HG03439 (cell line): ENCODE measurements at regions not wholly inside any gene's neighbourhood (a gene's known extent, or its start where the extent isn't known, plus 50 kb on each side); places are given as distances from the start of the nearest gene placed in this dataset.

Experiments used
- ATAC-seq: cut with Tn5 transposase; IDR thresholded peaks from one replicate; pipeline ENCODE4 v1.9.1; 2021; ENCODE audit warnings: mild to moderate bottlenecking, moderate library complexity; ENCODE audit not compliant: unreplicated experiment

DNA sequence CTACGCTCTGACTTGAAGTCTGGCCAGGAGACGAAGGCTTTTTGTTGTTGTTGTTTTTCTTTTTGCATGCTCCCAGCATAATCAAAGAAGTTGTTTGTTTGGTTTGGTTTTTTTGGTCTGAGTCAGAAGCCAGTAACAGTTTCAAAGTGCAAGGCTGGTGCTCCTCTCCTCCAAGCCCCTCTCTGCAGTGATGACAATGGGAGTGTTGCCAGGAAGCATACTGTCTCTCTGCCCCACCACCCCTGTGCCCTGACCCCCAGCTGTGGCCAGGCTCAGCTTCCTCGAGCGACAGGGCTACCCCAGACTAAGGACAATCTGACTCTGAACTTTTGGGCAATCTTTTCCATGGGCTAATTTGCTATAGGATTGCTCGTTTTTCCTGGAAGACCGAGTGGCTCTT is 173.8 kb upstream of the PITX1 start:
- ATAC-seq = no peak

DNA sequence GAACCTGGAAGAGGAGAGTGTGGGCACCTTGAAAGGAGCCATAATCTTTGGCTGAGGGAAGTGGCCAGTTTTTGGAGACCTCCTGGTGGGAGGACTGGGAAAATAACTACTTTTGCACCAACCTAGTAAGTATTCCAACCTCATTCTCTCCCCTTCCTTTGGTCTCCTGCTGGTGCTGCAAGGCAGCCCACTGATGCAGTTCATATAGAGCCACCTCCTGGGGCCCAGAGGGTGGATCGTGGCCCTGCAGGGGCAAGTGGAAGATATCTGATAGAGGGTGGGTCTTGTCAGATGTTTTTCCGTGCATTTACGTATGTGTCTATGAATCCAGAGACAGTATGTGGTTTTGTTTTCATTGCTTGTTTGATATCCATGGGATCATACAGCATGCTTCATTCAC is 172.8 kb upstream of the PITX1 start:
- no peak for ATAC-seq

- ATAC-seq = no peak
These were observed 171.8 kb upstream of the PITX1 start for GRCh38 chr5:135205632-135206349.

GRCh38 chr5:135204151-135204600 is 170.1 kb upstream of the PITX1 start:
- ATAC-seq = no peak

GRCh38 chr5:135203593-135204036 is 169.6 kb upstream of the PITX1 start:
- ATAC-seq = no peak

DNA sequence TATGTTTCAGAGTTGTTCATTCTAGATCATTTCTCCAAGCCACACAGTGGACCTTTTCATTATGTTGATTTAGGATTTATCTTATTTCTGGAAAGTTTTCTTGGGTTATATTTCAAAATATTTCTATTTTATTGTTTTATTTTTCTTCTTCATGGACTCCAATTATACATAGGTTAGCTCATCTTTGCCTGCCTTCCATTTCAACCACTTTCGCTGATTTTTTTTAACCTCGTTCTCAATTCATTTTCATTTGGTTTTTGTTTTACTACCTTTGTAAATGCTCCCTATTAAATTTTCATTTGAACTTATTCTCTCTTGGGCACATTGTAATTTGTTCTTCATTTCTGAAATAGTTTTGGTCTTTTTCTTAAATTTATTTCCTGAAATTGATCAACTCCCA is 169.0 kb upstream of the PITX1 start:
- no peak for ATAC-seq

DNA sequence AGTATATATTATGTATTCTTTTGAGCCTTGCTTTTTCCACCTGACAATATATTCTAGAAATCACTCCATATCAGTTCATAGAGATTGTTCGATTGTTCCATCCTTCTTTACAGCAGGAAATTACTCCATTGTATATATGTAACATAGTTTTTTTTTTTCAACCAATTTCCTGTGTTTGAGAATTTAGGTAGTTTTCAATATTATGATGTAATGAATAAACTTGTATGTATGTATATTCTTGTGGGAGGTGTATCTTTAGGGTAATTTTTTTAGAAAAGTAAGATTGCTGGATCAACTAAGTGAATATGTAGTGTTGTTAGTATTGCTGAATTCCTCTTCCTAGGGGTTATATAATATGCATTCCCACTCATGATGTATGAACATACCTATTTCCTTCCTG is 165.9 kb upstream of the PITX1 start:
- ATAC-seq = no peak

DNA sequence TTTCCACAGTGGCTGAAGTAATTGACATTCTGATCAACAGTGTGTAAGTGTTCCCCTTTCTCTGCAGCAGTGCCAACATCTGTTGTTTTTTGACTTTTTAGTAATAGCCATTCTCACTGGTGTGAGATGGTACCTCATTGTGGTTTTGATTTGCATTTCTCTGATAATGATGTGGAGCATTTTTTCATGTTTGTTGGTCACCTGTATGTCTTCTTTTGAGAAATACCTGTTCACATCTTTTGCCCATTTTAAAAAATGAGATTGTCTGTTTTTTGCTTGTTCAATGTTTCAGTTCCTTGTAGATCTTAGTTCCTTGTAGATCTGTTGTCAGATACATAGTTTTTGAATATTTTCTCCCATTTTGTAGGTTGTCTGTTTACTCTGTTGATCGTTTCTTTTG is 162.5 kb upstream of the PITX1 start:
- ATAC-seq = no peak

DNA sequence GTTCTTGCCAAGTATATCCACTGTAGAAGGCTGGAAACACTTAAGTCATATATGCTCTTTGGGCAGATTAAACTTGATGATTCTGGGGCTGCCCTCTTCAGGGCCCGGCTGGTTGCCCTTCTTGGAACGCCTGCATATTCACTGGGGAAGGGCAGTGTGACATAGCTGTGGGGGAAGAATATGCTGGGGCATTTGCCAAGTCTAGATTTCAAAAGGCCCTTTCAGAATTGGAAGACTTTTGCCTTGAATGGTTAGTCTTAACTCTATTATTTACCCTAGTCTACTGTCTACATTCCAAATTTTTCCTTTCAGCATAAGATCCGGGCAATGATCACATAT is 161.2 kb upstream of the PITX1 start:
- no peak for ATAC-seq

GRCh38 chr5:135194573-135195269 is 160.7 kb upstream of the PITX1 start:
- no peak for ATAC-seq

DNA sequence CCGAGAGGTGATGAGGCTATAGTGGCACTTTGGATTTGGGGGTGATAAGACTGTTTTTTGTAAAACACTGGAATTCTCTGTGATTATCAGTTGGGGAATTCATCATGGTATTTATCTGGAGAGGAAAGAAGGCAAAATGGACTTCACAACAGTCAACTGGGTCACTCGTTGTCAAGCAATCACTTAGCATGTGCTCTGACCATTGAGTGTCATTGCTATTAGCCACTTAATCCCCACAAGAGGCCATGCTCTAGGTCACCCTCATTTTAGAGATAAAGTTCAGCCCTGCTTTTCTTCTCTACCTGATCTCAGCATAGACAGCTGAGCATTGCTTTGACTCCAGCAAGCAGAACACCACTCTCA is 160.1 kb upstream of the PITX1 start:
- no peak for ATAC-seq

DNA sequence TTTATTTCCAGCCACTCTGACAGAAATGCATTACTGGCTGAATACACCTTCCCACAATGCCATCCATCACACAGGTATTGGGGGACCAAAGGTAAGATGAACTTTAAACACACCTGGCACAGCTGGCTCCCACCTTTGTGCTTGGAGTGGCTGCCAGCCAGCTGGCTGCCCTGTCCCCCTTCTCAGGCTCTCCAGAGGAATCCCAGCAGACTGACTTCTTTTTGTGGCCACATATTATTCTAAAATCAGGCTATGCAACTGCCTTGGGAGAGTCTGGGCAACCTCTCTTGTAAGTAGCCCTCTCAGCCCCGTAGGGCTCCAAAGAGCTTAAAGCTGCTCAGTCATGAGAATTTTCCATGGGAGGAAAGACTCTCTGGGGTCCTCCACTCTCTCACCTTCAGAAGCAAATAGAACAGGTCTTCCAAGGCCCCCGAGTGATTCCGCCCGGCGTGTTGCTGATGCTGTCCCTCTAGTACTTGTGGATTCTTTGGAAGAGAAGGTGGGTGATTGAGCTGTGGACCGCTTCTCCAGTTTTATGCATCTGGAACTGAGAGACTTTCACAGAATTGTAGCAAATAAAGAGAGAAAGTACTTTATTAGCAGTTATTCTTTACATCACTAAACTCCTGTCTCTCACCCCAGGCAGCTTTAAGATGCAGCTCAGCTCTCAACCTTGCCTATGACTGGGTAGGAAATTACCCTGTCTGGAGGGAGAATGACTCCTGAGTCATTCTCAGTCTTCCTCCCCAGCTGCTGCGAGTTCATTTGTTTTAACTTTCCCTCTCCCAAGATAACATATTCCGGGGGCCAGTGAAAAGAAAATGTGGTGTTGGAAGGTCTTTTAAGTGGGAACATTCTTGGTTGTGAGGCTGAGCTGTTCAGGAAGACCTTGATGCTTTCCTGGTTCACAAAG is 159.4 kb upstream of the PITX1 start:
- ATAC-seq = no peak

DNA sequence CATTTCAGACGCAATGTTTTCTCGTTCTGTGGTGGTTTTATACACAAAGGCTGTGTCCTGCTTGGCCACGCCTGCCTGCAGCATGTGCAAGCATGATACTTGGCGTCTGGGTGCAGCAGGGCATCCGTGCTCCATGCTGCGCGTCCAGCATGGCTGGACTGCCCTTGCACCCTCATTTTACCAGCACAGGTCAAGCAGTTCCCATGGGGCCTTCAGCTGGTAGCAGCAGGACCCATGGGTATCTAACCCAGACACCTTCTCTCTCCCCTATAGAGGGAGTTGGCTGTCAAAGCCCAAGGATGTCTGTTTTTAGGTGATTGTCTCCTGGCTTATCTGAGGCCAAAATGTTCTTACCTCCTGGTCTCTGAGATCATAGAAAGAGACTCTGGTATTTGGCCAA is 158.3 kb upstream of the PITX1 start:
- ATAC-seq = no peak

- ATAC-seq = peak; percentile 93
These were observed 157.2 kb upstream of the PITX1 start for GRCh38 chr5:135191084-135191826.

DNA sequence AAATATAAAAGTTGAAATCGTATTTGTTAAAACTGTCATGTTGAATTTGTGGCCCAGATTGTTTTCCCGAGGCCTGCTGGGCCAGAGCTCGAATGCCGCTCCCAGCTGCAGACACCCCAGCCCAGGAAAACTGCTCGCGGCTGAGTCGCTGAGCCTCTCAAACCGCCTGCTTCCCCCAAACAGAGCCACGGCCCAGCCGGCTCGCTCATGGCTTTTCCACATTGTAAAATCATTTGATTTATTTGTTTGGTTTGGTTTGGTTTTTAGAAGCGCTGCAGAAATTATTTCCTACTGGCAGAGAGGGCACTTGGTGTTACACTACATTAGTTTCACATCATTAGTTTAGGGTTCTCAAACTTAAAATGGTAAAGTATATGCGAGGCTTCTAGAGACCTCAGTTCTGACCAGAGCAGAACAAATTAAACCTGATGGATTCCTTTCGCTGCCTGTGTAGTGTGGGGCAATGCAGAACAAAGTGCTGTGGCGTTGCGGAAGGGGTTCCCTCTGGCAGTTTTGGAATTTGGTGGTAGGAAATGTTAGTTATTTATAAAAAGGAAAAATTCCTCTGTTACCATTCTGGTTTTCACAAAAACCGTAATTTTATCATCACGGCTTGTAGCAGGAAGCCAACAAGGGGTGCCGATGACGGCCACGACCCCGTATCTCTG is 156.5 kb upstream of the PITX1 start:
- ATAC-seq = no peak

GRCh38 chr5:135189024-135189423 is 155.0 kb upstream of the PITX1 start:
- no peak for ATAC-seq

- no peak for ATAC-seq
These were observed 154.3 kb upstream of the PITX1 start for GRCh38 chr5:135188233-135188914.

DNA sequence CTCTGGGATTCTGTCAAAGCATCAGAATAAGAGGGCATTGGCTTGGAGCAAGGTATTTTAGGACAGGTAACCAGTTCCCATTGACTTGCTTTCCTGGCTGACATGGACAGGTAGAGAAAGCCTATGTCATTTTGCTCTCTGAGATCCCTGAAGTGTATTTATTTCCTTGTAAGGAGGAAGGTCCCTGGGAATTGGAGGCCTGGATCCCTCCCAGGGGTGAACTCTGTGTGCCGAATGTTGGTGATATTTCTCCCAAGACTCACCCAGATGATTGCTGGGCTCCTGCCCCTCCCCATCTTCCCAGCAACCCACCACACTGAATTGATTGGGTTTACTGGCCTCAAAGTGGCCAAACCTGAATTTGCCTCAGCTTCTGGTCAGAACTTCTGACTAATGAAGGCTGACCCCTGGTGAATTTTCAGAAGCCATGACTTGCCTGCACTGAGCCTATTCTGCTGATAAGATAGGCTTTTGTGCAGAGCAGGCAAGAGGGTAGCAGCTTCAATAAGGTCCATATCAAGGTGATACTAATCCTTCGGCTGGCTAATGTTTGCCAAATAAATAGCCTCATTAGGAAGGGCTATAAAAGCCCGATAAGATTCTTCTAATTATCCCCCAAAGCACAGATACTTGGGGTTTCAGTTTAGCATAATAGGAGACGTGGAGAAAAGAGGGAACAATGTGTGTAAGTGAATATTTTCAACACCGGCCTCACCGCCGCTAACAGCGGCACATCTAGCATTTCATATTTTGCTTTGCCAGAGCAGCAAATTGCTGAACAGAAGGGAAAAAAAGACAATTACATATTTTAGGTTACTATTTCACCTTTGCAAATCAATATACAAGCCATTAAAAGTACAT is 152.9 kb upstream of the PITX1 start:
- no peak for ATAC-seq

DNA sequence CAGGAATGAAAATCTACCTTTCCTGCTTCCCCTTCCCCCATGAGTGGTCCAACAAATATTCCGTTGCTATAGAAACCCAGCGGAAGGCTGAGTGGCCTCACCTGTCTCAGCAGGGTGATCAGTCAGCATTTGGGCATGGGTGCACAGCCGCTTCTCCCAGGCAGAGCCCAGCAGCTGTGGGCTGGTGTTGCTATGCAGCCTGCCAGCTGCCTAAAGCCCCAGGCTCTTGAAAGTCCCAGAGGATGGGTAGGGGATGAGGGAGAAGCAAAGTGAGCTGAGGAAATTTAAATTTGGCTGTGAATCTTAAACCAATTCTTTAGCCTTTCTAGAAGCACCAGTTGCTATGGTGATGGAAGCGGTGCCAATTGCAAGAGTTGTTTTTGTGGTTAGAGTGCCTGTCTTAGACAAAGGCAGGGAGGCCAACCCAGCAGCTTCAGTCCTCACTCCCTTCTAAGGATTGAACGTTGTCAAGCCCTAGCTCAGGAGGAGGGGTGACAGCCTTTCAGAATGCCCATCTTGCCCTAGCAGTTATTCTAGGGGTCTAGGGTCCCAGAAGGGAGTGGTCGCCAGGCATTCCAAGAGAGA is 151.5 kb upstream of the PITX1 start:
- ATAC-seq = no peak
